ENCODE measurements at regions not wholly inside any gene's neighbourhood (a gene's known extent, or its start where the extent isn't known, plus 50 kb on each side); places are given as distances from the start of the nearest gene placed in this dataset.

- TF ChIP-seq, protein P1, sequence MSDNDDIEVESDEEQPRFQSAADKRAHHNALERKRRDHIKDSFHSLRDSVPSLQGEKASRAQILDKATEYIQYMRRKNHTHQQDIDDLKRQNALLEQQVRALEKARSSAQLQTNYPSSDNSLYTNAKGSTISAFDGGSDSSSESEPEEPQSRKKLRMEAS (IDR thresholded peaks at IDR 0.05) = no peak
- TF ChIP-seq ZSCAN20 (CRISPR knock-in tag; IDR thresholded peaks at IDR 0.05; ENCODE audit: borderline replicate concordance) (no peak), ZNF18 (CRISPR knock-in tag; IDR thresholded peaks at IDR 0.05; ENCODE audit: insufficient replicate concordance) (no peak), ZMYM4 (CRISPR knock-in tag; IDR thresholded peaks at IDR 0.05) (no peak), ETV5 (CRISPR knock-in tag; IDR thresholded peaks at IDR 0.05; ENCODE audit: borderline replicate concordance) (no peak), TOE1 (CRISPR knock-in tag; IDR thresholded peaks at IDR 0.05) (no peak), BHLHE40 (IDR thresholded peaks at IDR 0.05; ENCODE audit: low read length) (no peak)
- TF ChIP-seq, protein P2, sequence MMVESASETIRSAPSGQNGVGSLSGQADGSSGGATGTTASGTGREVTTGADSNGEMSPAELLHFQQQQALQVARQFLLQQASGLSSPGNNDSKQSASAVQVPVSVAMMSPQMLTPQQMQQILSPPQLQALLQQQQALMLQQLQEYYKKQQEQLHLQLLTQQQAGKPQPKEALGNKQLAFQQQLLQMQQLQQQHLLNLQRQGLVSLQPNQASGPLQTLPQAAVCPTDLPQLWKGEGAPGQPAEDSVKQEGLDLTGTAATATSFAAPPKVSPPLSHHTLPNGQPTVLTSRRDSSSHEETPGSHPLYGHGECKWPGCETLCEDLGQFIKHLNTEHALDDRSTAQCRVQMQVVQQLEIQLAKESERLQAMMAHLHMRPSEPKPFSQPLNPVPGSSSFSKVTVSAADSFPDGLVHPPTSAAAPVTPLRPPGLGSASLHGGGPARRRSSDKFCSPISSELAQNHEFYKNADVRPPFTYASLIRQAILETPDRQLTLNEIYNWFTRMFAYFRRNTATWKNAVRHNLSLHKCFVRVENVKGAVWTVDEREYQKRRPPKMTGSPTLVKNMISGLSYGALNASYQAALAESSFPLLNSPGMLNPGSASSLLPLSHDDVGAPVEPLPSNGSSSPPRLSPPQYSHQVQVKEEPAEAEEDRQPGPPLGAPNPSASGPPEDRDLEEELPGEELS (CRISPR knock-in tag; IDR thresholded peaks at IDR 0.05) = no peak
- TF ChIP-seq, protein P3, sequence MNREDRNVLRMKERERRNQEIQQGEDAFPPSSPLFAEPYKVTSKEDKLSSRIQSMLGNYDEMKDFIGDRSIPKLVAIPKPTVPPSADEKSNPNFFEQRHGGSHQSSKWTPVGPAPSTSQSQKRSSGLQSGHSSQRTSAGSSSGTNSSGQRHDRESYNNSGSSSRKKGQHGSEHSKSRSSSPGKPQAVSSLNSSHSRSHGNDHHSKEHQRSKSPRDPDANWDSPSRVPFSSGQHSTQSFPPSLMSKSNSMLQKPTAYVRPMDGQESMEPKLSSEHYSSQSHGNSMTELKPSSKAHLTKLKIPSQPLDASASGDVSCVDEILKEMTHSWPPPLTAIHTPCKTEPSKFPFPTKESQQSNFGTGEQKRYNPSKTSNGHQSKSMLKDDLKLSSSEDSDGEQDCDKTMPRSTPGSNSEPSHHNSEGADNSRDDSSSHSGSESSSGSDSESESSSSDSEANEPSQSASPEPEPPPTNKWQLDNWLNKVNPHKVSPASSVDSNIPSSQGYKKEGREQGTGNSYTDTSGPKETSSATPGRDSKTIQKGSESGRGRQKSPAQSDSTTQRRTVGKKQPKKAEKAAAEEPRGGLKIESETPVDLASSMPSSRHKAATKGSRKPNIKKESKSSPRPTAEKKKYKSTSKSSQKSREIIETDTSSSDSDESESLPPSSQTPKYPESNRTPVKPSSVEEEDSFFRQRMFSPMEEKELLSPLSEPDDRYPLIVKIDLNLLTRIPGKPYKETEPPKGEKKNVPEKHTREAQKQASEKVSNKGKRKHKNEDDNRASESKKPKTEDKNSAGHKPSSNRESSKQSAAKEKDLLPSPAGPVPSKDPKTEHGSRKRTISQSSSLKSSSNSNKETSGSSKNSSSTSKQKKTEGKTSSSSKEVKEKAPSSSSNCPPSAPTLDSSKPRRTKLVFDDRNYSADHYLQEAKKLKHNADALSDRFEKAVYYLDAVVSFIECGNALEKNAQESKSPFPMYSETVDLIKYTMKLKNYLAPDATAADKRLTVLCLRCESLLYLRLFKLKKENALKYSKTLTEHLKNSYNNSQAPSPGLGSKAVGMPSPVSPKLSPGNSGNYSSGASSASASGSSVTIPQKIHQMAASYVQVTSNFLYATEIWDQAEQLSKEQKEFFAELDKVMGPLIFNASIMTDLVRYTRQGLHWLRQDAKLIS (CRISPR knock-in tag; IDR thresholded peaks at IDR 0.05) = no peak
- TF ChIP-seq, protein P4, sequence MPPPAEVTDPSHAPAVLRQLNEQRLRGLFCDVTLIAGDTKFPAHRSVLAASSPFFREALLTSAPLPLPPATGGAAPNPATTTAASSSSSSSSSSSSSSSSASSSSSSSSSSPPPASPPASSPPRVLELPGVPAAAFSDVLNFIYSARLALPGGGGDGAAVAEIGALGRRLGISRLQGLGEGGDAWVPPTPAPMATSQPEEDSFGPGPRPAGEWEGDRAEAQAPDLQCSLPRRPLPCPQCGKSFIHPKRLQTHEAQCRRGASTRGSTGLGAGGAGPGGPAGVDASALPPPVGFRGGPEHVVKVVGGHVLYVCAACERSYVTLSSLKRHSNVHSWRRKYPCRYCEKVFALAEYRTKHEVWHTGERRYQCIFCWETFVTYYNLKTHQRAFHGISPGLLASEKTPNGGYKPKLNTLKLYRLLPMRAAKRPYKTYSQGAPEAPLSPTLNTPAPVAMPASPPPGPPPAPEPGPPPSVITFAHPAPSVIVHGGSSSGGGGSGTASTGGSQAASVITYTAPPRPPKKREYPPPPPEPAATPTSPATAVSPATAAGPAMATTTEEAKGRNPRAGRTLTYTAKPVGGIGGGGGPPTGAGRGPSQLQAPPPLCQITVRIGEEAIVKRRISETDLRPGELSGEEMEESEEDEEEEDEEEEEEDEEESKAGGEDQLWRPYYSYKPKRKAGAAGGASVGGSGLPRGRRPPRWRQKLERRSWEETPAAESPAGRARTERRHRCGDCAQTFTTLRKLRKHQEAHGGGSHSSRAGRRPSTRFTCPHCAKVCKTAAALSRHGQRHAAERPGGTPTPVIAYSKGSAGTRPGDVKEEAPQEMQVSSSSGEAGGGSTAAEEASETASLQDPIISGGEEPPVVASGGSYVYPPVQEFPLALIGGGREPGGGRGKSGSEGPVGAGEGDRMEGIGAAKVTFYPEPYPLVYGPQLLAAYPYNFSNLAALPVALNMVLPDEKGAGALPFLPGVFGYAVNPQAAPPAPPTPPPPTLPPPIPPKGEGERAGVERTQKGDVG (CRISPR knock-in tag; IDR thresholded peaks at IDR 0.05; ENCODE audit: borderline replicate concordance) = no peak
These were observed 315.1 kb upstream of the ADGRL3 start for GRCh38 chr4:60885011-60885410.
